ENCODE measurements at regions not wholly inside any gene's neighbourhood (a gene's known extent, or its start where the extent isn't known, plus 50 kb on each side); places are given as distances from the start of the nearest gene placed in this dataset.

- peak in 1 of 3 donors; percentile 4 for DNase-seq (ENCODE audit: low read depth in 2 of 3, low spot score in 2 of 3)
These were observed 112.8 kb downstream of the DSC3 start for GRCh38 chr18:30929718-30930117.

GRCh38 chr18:30929065-30929464 lies 113.5 kb downstream of the DSC3 start:
- no peak for DNase-seq (ENCODE audit: low read depth in 2 of 3, low spot score in 2 of 3)

GRCh38 chr18:30927517-30928075 lies 114.9 kb downstream of the DSC3 start:
- DNase-seq (ENCODE audit: low read depth in 2 of 3, low spot score in 2 of 3) = no peak

- no peak for DNase-seq (ENCODE audit: low read depth in 2 of 3, low spot score in 2 of 3)
These were observed 115.5 kb downstream of the DSC3 start for GRCh38 chr18:30927042-30927441.

GRCh38 chr18:30925795-30926194 lies 116.7 kb downstream of the DSC3 start:
- DNase-seq (ENCODE audit: low read depth in 2 of 3, low spot score in 2 of 3) = no peak

- DNase-seq (ENCODE audit: low read depth in 2 of 3, low spot score in 2 of 3) = no peak
These were observed 121.8 kb downstream of the DSC3 start for GRCh38 chr18:30920757-30921156.

- DNase-seq (ENCODE audit: low read depth in 2 of 3, low spot score in 2 of 3) = no peak
These were observed 122.2 kb downstream of the DSC3 start for GRCh38 chr18:30920351-30920750.

GRCh38 chr18:30917651-30918050 lies 124.9 kb downstream of the DSC3 start:
- no peak for DNase-seq (ENCODE audit: low read depth in 2 of 3, low spot score in 2 of 3)

- DNase-seq (ENCODE audit: low read depth in 2 of 3, low spot score in 2 of 3) = no peak
These were observed 127.1 kb downstream of the DSC3 start for GRCh38 chr18:30915336-30915988.

GRCh38 chr18:30908381-30908780 lies 134.2 kb downstream of the DSC3 start:
- no peak for DNase-seq (ENCODE audit: low read depth in 2 of 3, low spot score in 2 of 3)

- no peak for DNase-seq (ENCODE audit: low read depth in 2 of 3, low spot score in 2 of 3)
These were observed 139.0 kb downstream of the DSC3 start for GRCh38 chr18:30903566-30903965.

- no peak for DNase-seq (ENCODE audit: low read depth in 2 of 3, low spot score in 2 of 3)
These were observed 152.8 kb downstream of the DSC3 start for GRCh38 chr18:30889519-30890301.

- no peak for DNase-seq (ENCODE audit: low read depth in 2 of 3, low spot score in 2 of 3)
These were observed 154.2 kb downstream of the DSC3 start for GRCh38 chr18:30888344-30888743.

GRCh38 chr18:30886998-30887397 lies 155.5 kb downstream of the DSC3 start:
- DNase-seq (ENCODE audit: low read depth in 2 of 3, low spot score in 2 of 3) = no peak

- DNase-seq (ENCODE audit: low read depth in 2 of 3, low spot score in 2 of 3) = no peak
These were observed 172.1 kb downstream of the DSC3 start for GRCh38 chr18:30870466-30870865.

- DNase-seq (ENCODE audit: low read depth in 2 of 3, low spot score in 2 of 3) = no peak
These were observed 179.6 kb downstream of the DSC3 start for GRCh38 chr18:30862900-30863299.

- no peak for DNase-seq (ENCODE audit: low read depth in 2 of 3, low spot score in 2 of 3)
These were observed 181.8 kb downstream of the DSC3 start for GRCh38 chr18:30860741-30861140.

- DNase-seq (ENCODE audit: low read depth in 2 of 3, low spot score in 2 of 3) = no peak
These were observed 183.5 kb downstream of the DSC3 start for GRCh38 chr18:30859036-30859435.

GRCh38 chr18:30858560-30858959 lies 184.0 kb downstream of the DSC3 start:
- no peak for DNase-seq (ENCODE audit: low read depth in 2 of 3, low spot score in 2 of 3)

- no peak for DNase-seq (ENCODE audit: low read depth in 2 of 3, low spot score in 2 of 3)
These were observed 186.8 kb downstream of the DSC3 start for GRCh38 chr18:30855762-30856161.

- no peak for DNase-seq (ENCODE audit: low read depth in 2 of 3, low spot score in 2 of 3)
These were observed 189.6 kb downstream of the DSC3 start for GRCh38 chr18:30852980-30853379.

- no peak for DNase-seq (ENCODE audit: low read depth in 2 of 3, low spot score in 2 of 3)
These were observed 190.0 kb downstream of the DSC3 start for GRCh38 chr18:30852541-30852940.

All from hematopoietic multipotent progenitor cell (in vitro differentiated cells).